ENCODE measurements at regions not wholly inside any gene's neighbourhood (a gene's known extent, or its start where the extent isn't known, plus 50 kb on each side); places are given as distances from the start of the nearest gene placed in this dataset.

DNA sequence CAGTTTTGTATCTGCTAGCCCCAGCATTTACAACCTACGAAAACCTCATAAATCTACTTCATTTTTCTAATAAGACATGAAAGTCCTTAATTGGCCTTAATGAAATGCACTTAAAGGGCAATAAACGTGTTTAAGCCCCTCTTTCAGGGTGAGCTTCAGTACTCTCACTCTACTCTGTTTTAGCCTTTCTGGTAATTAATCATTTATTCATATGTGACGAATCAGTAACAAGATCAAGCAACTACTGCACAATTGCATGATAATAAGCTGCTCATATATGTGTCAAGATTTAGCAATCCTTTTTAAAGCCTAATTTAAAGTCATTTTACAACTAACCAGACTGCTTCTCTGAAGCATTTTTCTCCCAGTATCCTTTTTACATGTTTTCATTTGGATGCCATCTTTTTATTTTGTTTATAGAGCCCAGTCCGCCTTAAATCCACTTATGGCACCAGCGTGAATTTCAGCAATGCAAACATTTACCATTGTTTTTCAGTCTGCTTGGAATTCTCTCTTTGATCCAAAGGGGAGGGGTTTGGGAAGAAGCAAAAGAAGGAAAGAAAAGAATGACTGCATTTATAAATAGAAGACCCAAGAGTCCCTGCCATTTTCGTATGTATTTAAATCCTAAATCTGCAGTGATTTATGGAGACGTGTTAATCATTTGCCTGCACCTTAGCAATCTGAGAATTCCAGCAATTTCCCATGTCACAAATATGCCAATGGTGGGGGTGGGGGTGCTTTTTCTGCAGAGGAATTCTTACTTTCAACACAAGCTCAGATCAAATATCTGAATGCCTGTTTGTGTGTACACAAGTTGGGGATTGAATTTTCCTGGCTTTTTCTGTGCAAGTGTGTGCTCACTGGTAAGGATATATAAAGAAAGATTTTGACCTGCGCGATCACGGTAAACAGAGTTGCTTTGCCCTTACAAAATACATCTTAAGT, 230.8 kb upstream of the TBC1D5 start:
- ATAC-seq (ENCODE audit: low read depth) (no peak), DNase-seq (no peak)
- intact Hi-C loops (cut with micrococcal nuclease): no loop called here
- H3K27ac Mint-ChIP-seq: no peak overlapping the region
- H3K27me3 Mint-ChIP-seq: peaks cover 14% of the 10 kb centered on the region
- CTCF ChIA-PET: interaction anchor here (0.7 to 1.3 kb wide), 2 partner anchors 416 to 423 kb away, joined by 3 to 4 read pairs; no protein-coding TSS in a partner anchor
- H3K9me3 ChIP-seq (ENCODE audit: control extremely low read depth in 1 of 3, control insufficient read depth in 2 of 3, insufficient read depth in 1 of 3, low read length in 2 of 3): no peaks in the 10 kb centered on the region
- H3K36me3 ChIP-seq (replicated peaks in 1 of 2; ENCODE audit: control extremely low read depth in 1 of 2, control insufficient read depth in 1 of 2, extremely low read depth in 1 of 2, insufficient read depth in 2 of 2, low read length in 1 of 2): no peaks in the 10 kb centered on the region
- no peaks in the 10 kb centered on the region for H3K4me1 ChIP-seq (ENCODE audit: control insufficient read depth in 2 of 2, insufficient read depth in 2 of 2, low read length in 2 of 2)
- POLR2A ChIA-PET: no interaction called here
- H3K4me3 ChIP-seq (ENCODE audit: control extremely low read depth in 1 of 5, extremely low read depth in 1 of 5, insufficient read depth in 1 of 5, low read depth in 2 of 5, low read length in 4 of 5): no peak overlapping the region
- no peaks in the 10 kb centered on the region for H3K79me2 ChIP-seq (ENCODE audit: control insufficient read depth, insufficient read depth, low read length)
- no peaks in the 10 kb centered on the region for H3K27me3 ChIP-seq (replicated peaks in 1 of 4; ENCODE audit: control extremely low read depth in 1 of 4, control insufficient read depth in 3 of 4, insufficient read depth in 4 of 4, low read length in 3 of 4)
- no peaks in the 10 kb centered on the region for H4K20me1 ChIP-seq (ENCODE audit: control insufficient read depth, insufficient read depth, low read length, poor library complexity, severe bottlenecking)
- no peaks in the 10 kb centered on the region for H3K4me1 Mint-ChIP-seq
- H3K4me2 ChIP-seq (replicated peaks; ENCODE audit: low read depth, low read length, poor library complexity, severe bottlenecking): no peak overlapping the region
- TF ChIP-seq CTCF (IDR thresholded peaks at IDR 0.05): no peak
- TF ChIP-seq EZH2 (IDR thresholded peaks at IDR 0.05; ENCODE audit: borderline replicate concordance, insufficient read depth, low read depth, low read length, poor library complexity, severe bottlenecking): no peak
- 90% methylated on average over 1 of the region's 10 CpGs for WGBS (ENCODE audit: insufficient coverage)
- no peak overlapping the region for H3K9ac ChIP-seq (ENCODE audit: low read length)
- H3K4me3 Mint-ChIP-seq: no peak overlapping the region
- no peak overlapping the region for H3K27ac ChIP-seq (ENCODE audit: low read length in 2 of 2)
- H2AFZ ChIP-seq (ENCODE audit: insufficient read depth, low read depth, low read length, poor library complexity, severe bottlenecking): no peak overlapping the region
- no peaks in the 10 kb centered on the region for H3K9me3 Mint-ChIP-seq (ENCODE audit: insufficient read depth)

GRCh38 chr3:17972476-17972875, 230.0 kb upstream of the TBC1D5 start:
- Histone ChIP-seq H4K20me1 (ENCODE audit: control insufficient read depth, insufficient read depth, low read length, poor library complexity, severe bottlenecking) (no peaks in the 10 kb centered on the region), H3K4me3 (ENCODE audit: control extremely low read depth in 1 of 5, extremely low read depth in 1 of 5, insufficient read depth in 1 of 5, low read depth in 2 of 5, low read length in 4 of 5) (no peak overlapping the region), H2AFZ (ENCODE audit: insufficient read depth, low read depth, low read length, poor library complexity, severe bottlenecking) (no peak overlapping the region), H3K27me3 (replicated peaks in 1 of 4; ENCODE audit: control extremely low read depth in 1 of 4, control insufficient read depth in 3 of 4, insufficient read depth in 4 of 4, low read length in 3 of 4) (no peaks in the 10 kb centered on the region), H3K27ac (ENCODE audit: low read length in 2 of 2) (no peak overlapping the region), H3K4me2 (replicated peaks; ENCODE audit: low read depth, low read length, poor library complexity, severe bottlenecking) (no peak overlapping the region), H3K9me3 (ENCODE audit: control extremely low read depth in 1 of 3, control insufficient read depth in 2 of 3, insufficient read depth in 1 of 3, low read length in 2 of 3) (no peaks in the 10 kb centered on the region), H3K79me2 (ENCODE audit: control insufficient read depth, insufficient read depth, low read length) (no peaks in the 10 kb centered on the region), H3K36me3 (replicated peaks in 1 of 2; ENCODE audit: control extremely low read depth in 1 of 2, control insufficient read depth in 1 of 2, extremely low read depth in 1 of 2, insufficient read depth in 2 of 2, low read length in 1 of 2) (no peaks in the 10 kb centered on the region), H3K9ac (ENCODE audit: low read length) (no peak overlapping the region), H3K4me1 (ENCODE audit: control insufficient read depth in 2 of 2, insufficient read depth in 2 of 2, low read length in 2 of 2) (no peaks in the 10 kb centered on the region)
- ChIA-PET POLR2A (no interaction called here), CTCF (no interaction called here)
- H3K27ac Mint-ChIP-seq: no peak overlapping the region
- TF ChIP-seq CTCF (IDR thresholded peaks at IDR 0.05): no peak
- no peak for TF ChIP-seq EZH2 (IDR thresholded peaks at IDR 0.05; ENCODE audit: borderline replicate concordance, insufficient read depth, low read depth, low read length, poor library complexity, severe bottlenecking)
- H3K4me1 Mint-ChIP-seq: no peaks in the 10 kb centered on the region
- WGBS (ENCODE audit: insufficient coverage): no CpG with 5 or more reads among the region's 1 CpG
- no peak for ATAC-seq (ENCODE audit: low read depth)
- no peaks in the 10 kb centered on the region for H3K9me3 Mint-ChIP-seq (ENCODE audit: insufficient read depth)
- no peak for DNase-seq
- no peak overlapping the region for H3K4me3 Mint-ChIP-seq
- peaks cover 11% of the 10 kb centered on the region for H3K27me3 Mint-ChIP-seq
- intact Hi-C loops (cut with micrococcal nuclease): no loop called here

Measured in B cell (primary cell).